Neural progenitor cell (in vitro differentiated cells): ENCODE measurements at regions not wholly inside any gene's neighbourhood (a gene's known extent, or its start where the extent isn't known, plus 50 kb on each side); places are given as distances from the start of the nearest gene placed in this dataset.
A peak's percentile ranks its signal among the peaks of the same experiment; 100 is the strongest.

Source experiments
- DNase-seq: peaks from one replicate; pipeline ENCODE4 v3.0.0-alpha.2; 2016; ENCODE audit warnings: low spot score
- H2AFZ ChIP-seq: fragments of 200-600 bp; sonication (generic); replicated peaks from 2 replicates; pipeline ENCODE4 v1.6.1; 2016; ENCODE audit warnings: antibody characterized with exemption
- H3F3A ChIP-seq: fragments of 200-600 bp; sonication (generic); 2 replicates; pipeline ENCODE4 v1.6.1; 2016; ENCODE audit warnings: antibody characterized with exemption, low read depth
- H3K27ac ChIP-seq: fragments of 200-600 bp; sonication (generic); 2 replicates; pipeline ENCODE4 v1.5.1; 2016; ENCODE audit warnings: mild to moderate bottlenecking
- H3K27me3 ChIP-seq: fragments of 200-600 bp; sonication (generic); 2 replicates; pipeline ENCODE4 v1.6.1; 2016; ENCODE audit warnings: mild to moderate bottlenecking, moderate library complexity
- H3K36me3 ChIP-seq: fragments of 200-600 bp; sonication (generic); 2 replicates; pipeline ENCODE4 v1.5.1; 2016
- H3K4me1 ChIP-seq: fragments of 200-600 bp; sonication (generic); 2 replicates; pipeline ENCODE4 v1.6.1; 2016; ENCODE audit warnings: mixed run types
- H3K4me2 ChIP-seq: fragments of 200-600 bp; sonication (generic); 2 replicates; pipeline ENCODE4 v1.6.1; 2016
- H3K4me3 ChIP-seq: fragments of 200-600 bp; sonication (generic); 2 replicates; pipeline ENCODE4 v1.5.1; 2016
- H3K79me2 ChIP-seq: fragments of 200-600 bp; sonication (generic); 2 replicates; pipeline ENCODE4 v1.6.1; 2016; ENCODE audit warnings: low read depth
- H3K9ac ChIP-seq: fragments of 200-600 bp; sonication (generic); 2 replicates; pipeline ENCODE4 v1.6.1; 2016
- H3K9me3 ChIP-seq: fragments of 200-600 bp; sonication (generic); 2 replicates; pipeline ENCODE4 v1.5.1; 2016; ENCODE audit warnings: low read depth
- H4K20me1 ChIP-seq: fragments of 200-600 bp; sonication (generic); 2 replicates; pipeline ENCODE4 v1.6.1; 2016; ENCODE audit warnings: low read depth
- H3K27ac Mint-ChIP-seq: 3 replicates; pipeline ENCODE4 v1.8.0; 2021; ENCODE audit warnings: mixed read lengths
- H3K27me3 Mint-ChIP-seq: 2 replicates; pipeline ENCODE4 v1.8.0; 2022; ENCODE audit warnings: low read depth, mild to moderate bottlenecking, inconsistent platforms, moderate library complexity, mixed read lengths; ENCODE audit not compliant: insufficient read depth
- H3K36me3 Mint-ChIP-seq: 3 replicates; pipeline ENCODE4 v1.8.0; 2021; ENCODE audit warnings: mixed read lengths
- H3K4me1 Mint-ChIP-seq: 3 replicates; pipeline ENCODE4 v1.8.0; 2021; ENCODE audit warnings: mixed read lengths
- H3K4me3 Mint-ChIP-seq: 3 replicates; pipeline ENCODE4 v1.8.0; 2021; ENCODE audit warnings: mild to moderate bottlenecking, moderate library complexity, mixed read lengths
- H3K9me3 Mint-ChIP-seq: 3 replicates; pipeline ENCODE4 v1.8.0; 2020; ENCODE audit warnings: mixed read lengths
- EZH2 ChIP-seq: fragments of 200-600 bp; sonication (generic); IDR thresholded peaks from 2 replicates; pipeline ENCODE4 v1.6.1; 2017; ENCODE audit warnings: antibody characterized with exemption, mild to moderate bottlenecking, moderate library complexity
- EZH2phosphoT487 ChIP-seq: fragments of 200-600 bp; sonication (generic); IDR thresholded peaks from 2 replicates; pipeline ENCODE4 v1.6.1; 2017; ENCODE audit warnings: antibody characterized with exemption
- TF ChIP-seq, protein P1 (sequence below): fragments of 200-600 bp; sonication (generic); IDR thresholded peaks from 2 replicates; pipeline ENCODE4 v1.5.1; 2017; ENCODE audit warnings: antibody characterized with exemption, mild to moderate bottlenecking

DNA sequence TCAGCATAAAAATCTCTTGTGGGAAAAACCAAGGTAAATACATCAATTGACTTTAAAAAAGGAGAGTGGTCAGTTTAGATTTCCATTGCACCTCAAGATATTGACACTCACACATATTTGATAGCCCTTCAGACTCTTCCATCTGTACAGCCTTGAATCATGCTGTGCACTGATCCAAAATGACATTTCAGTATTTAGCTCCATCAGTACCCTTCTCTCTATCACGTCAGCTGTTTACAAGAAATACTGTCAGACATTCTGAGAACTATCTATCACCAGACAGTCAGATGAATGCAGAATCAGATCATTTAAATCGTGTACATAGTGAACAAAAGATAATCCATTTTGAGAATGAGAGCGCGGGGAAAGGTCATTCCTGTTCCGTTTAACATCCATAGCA is 511.9 kb downstream of the RPL10L start:
- Histone ChIP-seq H3K79me2 (no peaks in the 10 kb centered on the region), H3K4me3 (no peak overlapping the region), H2AFZ (no peak overlapping the region), H3K27ac (no peak overlapping the region), H3K9ac (no peak overlapping the region), H3K36me3 (no peaks in the 10 kb centered on the region), H3K9me3 (no peaks in the 10 kb centered on the region), H4K20me1 (no peaks in the 10 kb centered on the region), H3F3A (no peaks in the 10 kb centered on the region), H3K27me3 (no peaks in the 10 kb centered on the region), H3K4me1 (peaks cover 21% of the 10 kb centered on the region), H3K4me2 (no peak overlapping the region)
- no peak for DNase-seq
- Mint-ChIP-seq H3K27ac (no peak overlapping the region), H3K9me3 (no peaks in the 10 kb centered on the region), H3K27me3 (peaks cover 2% of the 10 kb centered on the region), H3K36me3 (no peaks in the 10 kb centered on the region), H3K4me1 (peaks cover 16% of the 10 kb centered on the region), H3K4me3 (no peak overlapping the region)
- TF ChIP-seq EZH2phosphoT487 (no peak), EZH2 (no peak)
- TF ChIP-seq, protein P1, sequence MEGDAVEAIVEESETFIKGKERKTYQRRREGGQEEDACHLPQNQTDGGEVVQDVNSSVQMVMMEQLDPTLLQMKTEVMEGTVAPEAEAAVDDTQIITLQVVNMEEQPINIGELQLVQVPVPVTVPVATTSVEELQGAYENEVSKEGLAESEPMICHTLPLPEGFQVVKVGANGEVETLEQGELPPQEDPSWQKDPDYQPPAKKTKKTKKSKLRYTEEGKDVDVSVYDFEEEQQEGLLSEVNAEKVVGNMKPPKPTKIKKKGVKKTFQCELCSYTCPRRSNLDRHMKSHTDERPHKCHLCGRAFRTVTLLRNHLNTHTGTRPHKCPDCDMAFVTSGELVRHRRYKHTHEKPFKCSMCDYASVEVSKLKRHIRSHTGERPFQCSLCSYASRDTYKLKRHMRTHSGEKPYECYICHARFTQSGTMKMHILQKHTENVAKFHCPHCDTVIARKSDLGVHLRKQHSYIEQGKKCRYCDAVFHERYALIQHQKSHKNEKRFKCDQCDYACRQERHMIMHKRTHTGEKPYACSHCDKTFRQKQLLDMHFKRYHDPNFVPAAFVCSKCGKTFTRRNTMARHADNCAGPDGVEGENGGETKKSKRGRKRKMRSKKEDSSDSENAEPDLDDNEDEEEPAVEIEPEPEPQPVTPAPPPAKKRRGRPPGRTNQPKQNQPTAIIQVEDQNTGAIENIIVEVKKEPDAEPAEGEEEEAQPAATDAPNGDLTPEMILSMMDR, result no peak

DNA sequence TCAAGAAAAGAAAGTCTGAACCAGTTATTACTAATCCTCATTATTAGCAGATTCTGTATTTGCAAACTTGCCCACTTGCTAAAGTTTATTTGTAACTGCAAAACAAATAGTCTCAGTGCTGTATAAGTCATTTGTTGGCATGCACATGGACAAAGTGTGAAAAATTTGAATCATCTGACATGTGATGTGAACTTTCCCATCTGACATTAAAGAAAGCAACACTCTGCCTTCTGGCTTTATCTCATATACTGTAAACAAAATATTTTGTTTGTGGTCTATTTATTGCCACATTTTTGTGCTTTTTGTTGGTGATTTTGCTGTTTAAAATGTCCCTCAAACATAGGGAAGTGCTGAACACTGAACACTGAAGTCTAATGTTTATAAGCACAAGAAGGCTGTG is 513.8 kb downstream of the RPL10L start:
- no peak overlapping the region for H3K4me3 ChIP-seq
- H3K9me3 Mint-ChIP-seq, result no peaks in the 10 kb centered on the region
- no peaks in the 10 kb centered on the region for H3K36me3 Mint-ChIP-seq
- H3K27ac ChIP-seq, result no peak overlapping the region
- H3K9me3 ChIP-seq, result no peaks in the 10 kb centered on the region
- peaks cover 21% of the 10 kb centered on the region for H3K4me1 ChIP-seq
- H3K27me3 Mint-ChIP-seq, result peaks cover 2% of the 10 kb centered on the region
- no peak overlapping the region for H2AFZ ChIP-seq
- no peaks in the 10 kb centered on the region for H3K27me3 ChIP-seq
- H3K36me3 ChIP-seq, result no peaks in the 10 kb centered on the region
- peaks cover 16% of the 10 kb centered on the region for H3K4me1 Mint-ChIP-seq
- H3K4me2 ChIP-seq, result no peak overlapping the region
- no peaks in the 10 kb centered on the region for H4K20me1 ChIP-seq
- no peak for DNase-seq
- H3K4me3 Mint-ChIP-seq, result no peak overlapping the region
- no peaks in the 10 kb centered on the region for H3F3A ChIP-seq
- H3K79me2 ChIP-seq, result no peaks in the 10 kb centered on the region
- no peak overlapping the region for H3K27ac Mint-ChIP-seq
- TF ChIP-seq EZH2, result no peak
- no peak for TF ChIP-seq EZH2phosphoT487
- TF ChIP-seq, protein P1, result no peak
- H3K9ac ChIP-seq, result no peak overlapping the region

DNA sequence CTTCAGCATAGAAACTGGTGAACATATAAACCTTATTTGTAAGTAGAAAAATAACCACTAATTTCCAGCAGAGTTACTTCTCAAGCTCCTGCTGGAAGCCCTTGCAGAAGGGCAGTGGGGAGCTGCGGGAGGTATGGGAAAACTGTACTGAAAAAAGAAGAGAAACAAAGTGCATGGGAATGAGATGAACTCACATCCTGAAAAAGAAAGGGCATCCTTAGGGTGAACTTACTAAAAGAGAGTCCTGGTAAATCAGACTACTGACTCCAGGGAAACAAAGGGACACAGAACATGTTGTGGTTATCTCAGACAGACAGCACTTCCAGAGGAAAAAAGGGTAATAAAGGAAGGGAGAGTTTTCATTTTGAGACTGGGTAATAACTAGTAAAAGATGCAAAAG is 515.1 kb downstream of the RPL10L start:
- Histone ChIP-seq H2AFZ (peak overlapping the region; percentile 60), H3K4me2 (peak overlapping the region; percentile 9), H3K36me3 (no peaks in the 10 kb centered on the region), H3K27me3 (no peaks in the 10 kb centered on the region), H3K27ac (no peak overlapping the region), H3K9me3 (no peaks in the 10 kb centered on the region), H3K4me3 (no peak overlapping the region), H3F3A (no peaks in the 10 kb centered on the region), H3K9ac (no peak overlapping the region), H3K4me1 (peaks cover 21% of the 10 kb centered on the region), H4K20me1 (no peaks in the 10 kb centered on the region), H3K79me2 (no peaks in the 10 kb centered on the region)
- H3K9me3 Mint-ChIP-seq, result no peaks in the 10 kb centered on the region
- H3K36me3 Mint-ChIP-seq, result no peaks in the 10 kb centered on the region
- peak overlapping the region; percentile 97 for H3K27ac Mint-ChIP-seq
- TF ChIP-seq EZH2 (no peak), EZH2phosphoT487 (no peak)
- TF ChIP-seq, protein P1, result no peak
- peaks cover 2% of the 10 kb centered on the region for H3K27me3 Mint-ChIP-seq
- no peak for DNase-seq
- peaks cover 16% of the 10 kb centered on the region for H3K4me1 Mint-ChIP-seq
- no peak overlapping the region for H3K4me3 Mint-ChIP-seq
